HG03575 (cell line): ENCODE measurements at regions not wholly inside any gene's neighbourhood (a gene's known extent, or its start where the extent isn't known, plus 50 kb on each side); places are given as distances from the start of the nearest gene placed in this dataset.
A peak's percentile ranks its signal among the peaks of the same experiment; 100 is the strongest.

Source experiments
- ATAC-seq: cut with Tn5 transposase; IDR thresholded peaks from one replicate; pipeline ENCODE4 v1.9.1; 2021; ENCODE audit not compliant: unreplicated experiment, insufficient number of reproducible peaks, low FRiP score; ENCODE audit errors: extremely low read depth

- ATAC-seq = no peak
Observed at GRCh38 chr4:14834382-14834781, 167.9 kb upstream of the CPEB2 start.

- no peak for ATAC-seq
Observed at GRCh38 chr4:14835288-14835687, 167.0 kb upstream of the CPEB2 start.

GRCh38 chr4:14835708-14836425 lies 166.4 kb upstream of the CPEB2 start:
- no peak for ATAC-seq

GRCh38 chr4:14837860-14838259 lies 164.4 kb upstream of the CPEB2 start:
- no peak for ATAC-seq

GRCh38 chr4:14841801-14842768 lies 160.2 kb upstream of the CPEB2 start:
- no peak for ATAC-seq

- ATAC-seq = no peak
Observed at GRCh38 chr4:14842964-14843630, 159.2 kb upstream of the CPEB2 start.

- ATAC-seq = no peak
Observed at GRCh38 chr4:14844061-14844460, 158.2 kb upstream of the CPEB2 start.

- ATAC-seq = no peak
Observed at GRCh38 chr4:14848229-14848628, 154.1 kb upstream of the CPEB2 start.

- ATAC-seq = no peak
Observed at GRCh38 chr4:14850455-14851097, 151.7 kb upstream of the CPEB2 start.

GRCh38 chr4:14853176-14853943 lies 148.9 kb upstream of the CPEB2 start:
- no peak for ATAC-seq

- ATAC-seq = no peak
Observed at GRCh38 chr4:14855719-14856061, 146.6 kb upstream of the CPEB2 start.

GRCh38 chr4:14856062-14856933 lies 146.0 kb upstream of the CPEB2 start:
- peak; percentile 95 for ATAC-seq

- no peak for ATAC-seq
Observed at GRCh38 chr4:14856934-14857235, 145.4 kb upstream of the CPEB2 start.

- ATAC-seq = no peak
Observed at GRCh38 chr4:14857475-14857874, 144.8 kb upstream of the CPEB2 start.

- ATAC-seq = no peak
Observed at GRCh38 chr4:14857981-14858380, 144.3 kb upstream of the CPEB2 start.

- ATAC-seq = no peak
Observed at GRCh38 chr4:14862891-14863290, 139.4 kb upstream of the CPEB2 start.

- no peak for ATAC-seq
Observed at GRCh38 chr4:14863418-14864364, 138.6 kb upstream of the CPEB2 start.
